Progenitor cell of endocrine pancreas (in vitro differentiated cells): ENCODE measurements at regions not wholly inside any gene's neighbourhood (a gene's known extent, or its start where the extent isn't known, plus 50 kb on each side); places are given as distances from the start of the nearest gene placed in this dataset.

ENCODE experiments used
- DNase-seq: peaks from one replicate; pipeline ENCODE4 v3.0.0; 2021; ENCODE audit warnings: low spot score; ENCODE audit not compliant: unreplicated experiment
- H3K27ac Mint-ChIP-seq: 2 replicates; pipeline ENCODE4 v1.8.0; 2021; ENCODE audit warnings: mild to moderate bottlenecking, moderate library complexity, mixed read lengths
- H3K27me3 Mint-ChIP-seq: 2 replicates; pipeline ENCODE4 v1.8.0; 2021; ENCODE audit warnings: mixed read lengths
- H3K36me3 Mint-ChIP-seq: 2 replicates; pipeline ENCODE4 v1.8.0; 2022; ENCODE audit warnings: mixed read lengths; ENCODE audit not compliant: insufficient read depth
- H3K4me1 Mint-ChIP-seq: 2 replicates; pipeline ENCODE4 v1.8.0; 2021; ENCODE audit warnings: low read depth, mixed read lengths
- H3K4me3 Mint-ChIP-seq: 2 replicates; pipeline ENCODE4 v1.8.0; 2021; ENCODE audit warnings: low read depth, mild to moderate bottlenecking, moderate library complexity, mixed read lengths
- H3K9me3 Mint-ChIP-seq: 2 replicates; pipeline ENCODE4 v1.8.0; 2021; ENCODE audit warnings: low read depth, mixed read lengths
- TF ChIP-seq, protein P1 (sequence below): fragments of 200-600 bp; sonication (generic); IDR thresholded peaks from one replicate; pipeline ENCODE4 v1.5.0; 2021; ENCODE audit warnings: antibody characterized with exemption, mild to moderate bottlenecking; ENCODE audit not compliant: unreplicated experiment

GRCh38 chr10:62623223-62623622 lies 181.3 kb upstream of the ADO start:
- DNase-seq: no peak
- Mint-ChIP-seq H3K36me3 (no peaks in the 10 kb centered on the region), H3K4me1 (peaks cover 11% of the 10 kb centered on the region), H3K4me3 (no peak overlapping the region), H3K27ac (no peak overlapping the region), H3K9me3 (no peaks in the 10 kb centered on the region), H3K27me3 (peaks cover 2% of the 10 kb centered on the region)
- TF ChIP-seq, protein P1, sequence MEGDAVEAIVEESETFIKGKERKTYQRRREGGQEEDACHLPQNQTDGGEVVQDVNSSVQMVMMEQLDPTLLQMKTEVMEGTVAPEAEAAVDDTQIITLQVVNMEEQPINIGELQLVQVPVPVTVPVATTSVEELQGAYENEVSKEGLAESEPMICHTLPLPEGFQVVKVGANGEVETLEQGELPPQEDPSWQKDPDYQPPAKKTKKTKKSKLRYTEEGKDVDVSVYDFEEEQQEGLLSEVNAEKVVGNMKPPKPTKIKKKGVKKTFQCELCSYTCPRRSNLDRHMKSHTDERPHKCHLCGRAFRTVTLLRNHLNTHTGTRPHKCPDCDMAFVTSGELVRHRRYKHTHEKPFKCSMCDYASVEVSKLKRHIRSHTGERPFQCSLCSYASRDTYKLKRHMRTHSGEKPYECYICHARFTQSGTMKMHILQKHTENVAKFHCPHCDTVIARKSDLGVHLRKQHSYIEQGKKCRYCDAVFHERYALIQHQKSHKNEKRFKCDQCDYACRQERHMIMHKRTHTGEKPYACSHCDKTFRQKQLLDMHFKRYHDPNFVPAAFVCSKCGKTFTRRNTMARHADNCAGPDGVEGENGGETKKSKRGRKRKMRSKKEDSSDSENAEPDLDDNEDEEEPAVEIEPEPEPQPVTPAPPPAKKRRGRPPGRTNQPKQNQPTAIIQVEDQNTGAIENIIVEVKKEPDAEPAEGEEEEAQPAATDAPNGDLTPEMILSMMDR: no peak

GRCh38 chr10:62625484-62625883 lies 179.0 kb upstream of the ADO start:
- no peaks in the 10 kb centered on the region for H3K9me3 Mint-ChIP-seq
- H3K4me1 Mint-ChIP-seq: peaks cover 11% of the 10 kb centered on the region
- H3K27ac Mint-ChIP-seq: no peak overlapping the region
- TF ChIP-seq, protein P1: no peak
- no peak for DNase-seq
- no peaks in the 10 kb centered on the region for H3K36me3 Mint-ChIP-seq
- H3K27me3 Mint-ChIP-seq: peaks cover 2% of the 10 kb centered on the region
- no peak overlapping the region for H3K4me3 Mint-ChIP-seq

DNA sequence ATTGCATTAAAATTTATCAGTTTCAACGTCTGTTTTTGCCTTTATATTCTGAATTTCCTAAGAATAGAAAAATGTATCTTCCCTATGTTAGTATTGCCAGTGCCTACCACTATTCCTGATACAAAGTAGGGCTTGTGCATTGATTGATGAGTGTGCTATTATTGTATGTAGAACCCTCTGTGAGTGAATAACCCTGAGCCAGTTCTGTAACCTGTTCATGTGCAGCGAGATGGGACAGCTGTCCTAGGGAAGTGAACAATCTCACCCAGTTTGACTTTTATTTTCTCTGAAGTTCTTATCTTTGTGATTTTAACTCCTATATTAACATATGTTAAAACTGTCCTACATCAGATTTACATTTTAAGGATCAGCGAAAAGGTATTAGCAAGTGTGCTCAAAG lies 178.4 kb upstream of the ADO start:
- H3K27ac Mint-ChIP-seq: no peak overlapping the region
- H3K9me3 Mint-ChIP-seq: no peaks in the 10 kb centered on the region
- H3K27me3 Mint-ChIP-seq: no peaks in the 10 kb centered on the region
- TF ChIP-seq, protein P1: no peak
- peaks cover 11% of the 10 kb centered on the region for H3K4me1 Mint-ChIP-seq
- no peak overlapping the region for H3K4me3 Mint-ChIP-seq
- DNase-seq: no peak
- no peaks in the 10 kb centered on the region for H3K36me3 Mint-ChIP-seq

DNA sequence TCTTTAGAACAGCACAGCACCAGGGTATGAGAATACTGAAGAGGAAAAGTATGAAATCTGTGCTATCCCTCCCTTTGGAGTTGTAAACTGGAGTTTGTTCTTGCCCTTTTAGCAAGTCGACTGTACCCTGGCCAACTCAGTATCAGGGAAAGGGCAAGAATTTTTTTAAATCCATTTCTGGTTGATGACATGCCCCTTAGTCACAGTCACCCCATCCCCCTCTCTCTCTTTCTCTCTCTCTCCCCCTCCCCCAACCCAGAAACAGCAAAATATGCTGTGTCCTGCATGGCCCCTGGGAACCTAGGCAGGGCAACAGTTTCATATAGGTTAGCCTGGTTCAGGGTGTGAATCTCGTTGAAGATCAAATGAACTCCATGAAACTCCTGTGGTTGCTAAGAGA lies 177.7 kb upstream of the ADO start:
- DNase-seq: no peak

GRCh38 chr10:62627983-62628382 lies 176.5 kb upstream of the ADO start:
- TF ChIP-seq, protein P1: no peak
- H3K9me3 Mint-ChIP-seq: no peaks in the 10 kb centered on the region
- peaks cover 11% of the 10 kb centered on the region for H3K4me1 Mint-ChIP-seq
- no peak overlapping the region for H3K27ac Mint-ChIP-seq
- no peak overlapping the region for H3K4me3 Mint-ChIP-seq
- no peaks in the 10 kb centered on the region for H3K36me3 Mint-ChIP-seq
- no peak for DNase-seq
- no peaks in the 10 kb centered on the region for H3K27me3 Mint-ChIP-seq

More for the DNA sequence above, 177.7 kb upstream of the ADO start:
- Mint-ChIP-seq H3K4me3 (no peak overlapping the region), H3K4me1 (peaks cover 11% of the 10 kb centered on the region), H3K27ac (no peak overlapping the region), H3K27me3 (no peaks in the 10 kb centered on the region), H3K36me3 (no peaks in the 10 kb centered on the region), H3K9me3 (no peaks in the 10 kb centered on the region)
- TF ChIP-seq, protein P1: no peak
